T follicular helper cell (primary cell): ENCODE measurements at regions not wholly inside any gene's neighbourhood (a gene's known extent, or its start where the extent isn't known, plus 50 kb on each side); places are given as distances from the start of the nearest gene placed in this dataset.
"Not testable (repeated sequence)": the region's sequence is repeated elsewhere in the genome, so short reads cannot be mapped to it uniquely, and the experiment has no call there.

Experiments
- DNase-seq: peaks from one replicate; pipeline ENCODE4 v3.0.0-alpha.2; 2020; ENCODE audit warnings: low read depth

GRCh38 chr10:117457932-117458331, 82.7 kb upstream of the PDZD8 start:
- DNase-seq: no peak

- DNase-seq: no peak
Observed at GRCh38 chr10:117457071-117457810, 82.0 kb upstream of the PDZD8 start.

GRCh38 chr10:117455346-117455745, 80.1 kb upstream of the PDZD8 start:
- no peak for DNase-seq

- DNase-seq: no peak
Observed at GRCh38 chr10:117454502-117454901, 79.3 kb upstream of the PDZD8 start.

GRCh38 chr10:117453484-117453883, 78.2 kb upstream of the PDZD8 start:
- not testable (repeated sequence) for DNase-seq

- DNase-seq: no peak
Observed at GRCh38 chr10:117450940-117451339, 75.7 kb upstream of the PDZD8 start.

- DNase-seq: no peak
Observed at GRCh38 chr10:117449636-117450035, 74.4 kb upstream of the PDZD8 start.

GRCh38 chr10:117448802-117449201, 73.6 kb upstream of the PDZD8 start:
- no peak for DNase-seq

- DNase-seq: no peak
Observed at GRCh38 chr10:117445992-117446391, 70.8 kb upstream of the PDZD8 start.

- DNase-seq: no peak
Observed at GRCh38 chr10:117444497-117445040, 69.3 kb upstream of the PDZD8 start.

GRCh38 chr10:117443686-117444041, 68.4 kb upstream of the PDZD8 start:
- no peak for DNase-seq

GRCh38 chr10:117442944-117443685, 67.9 kb upstream of the PDZD8 start:
- peak; percentile 33 for DNase-seq

GRCh38 chr10:117442521-117442920, 67.3 kb upstream of the PDZD8 start:
- no peak for DNase-seq

- no peak for DNase-seq
Observed at GRCh38 chr10:117441812-117442443, 66.7 kb upstream of the PDZD8 start.

- DNase-seq: no peak
Observed at GRCh38 chr10:117441361-117441760, 66.1 kb upstream of the PDZD8 start.

GRCh38 chr10:117439243-117439912, 64.1 kb upstream of the PDZD8 start:
- DNase-seq: no peak

GRCh38 chr10:117432866-117433265, 57.6 kb upstream of the PDZD8 start:
- DNase-seq: no peak

- no peak for DNase-seq
Observed at GRCh38 chr10:117431160-117431559, 55.9 kb upstream of the PDZD8 start.

GRCh38 chr10:117430535-117430934, 55.3 kb upstream of the PDZD8 start:
- DNase-seq: not testable (repeated sequence)

- DNase-seq: no peak
Observed at GRCh38 chr10:117429643-117430265, 54.5 kb upstream of the PDZD8 start.

GRCh38 chr10:117427356-117427755, 52.1 kb upstream of the PDZD8 start:
- no peak for DNase-seq
